WTC11 (cell line): ENCODE measurements at regions not wholly inside any gene's neighbourhood (a gene's known extent, or its start where the extent isn't known, plus 50 kb on each side); places are given as distances from the start of the nearest gene placed in this dataset.
A peak's percentile ranks its signal among the peaks of the same experiment; 100 is the strongest.
"Not testable (repeated sequence)": the region's sequence is repeated elsewhere in the genome, so short reads cannot be mapped to it uniquely, and the experiment has no call there.

Experiments
- ATAC-seq: fragments of 200-7000 bp; cut with Tn5 transposase; 2 replicates; pipeline ENCODE4 v1.10.0; 2021; ENCODE audit warnings: mild to moderate bottlenecking, moderate library complexity
- CTCF ChIA-PET: fragments of 300-600 bp; sonication (Branson Sonifier 250); formaldehyde crosslinking; loops from one replicate; lab custom pipeline; 2021; ENCODE audit warnings: antibody characterized with exemption; lab: Charles Lee
- POLR2A ChIA-PET: fragments of 350-600 bp; sonication (Branson Sonifier 250); formaldehyde crosslinking; loops from one replicate; lab custom pipeline; 2021; ENCODE audit warnings: antibody characterized with exemption; lab: Charles Lee
- DNase-seq: peaks from one replicate; pipeline ENCODE4 v3.0.0; 2021; ENCODE audit warnings: low spot score
- H3K27ac Mint-ChIP-seq: 2 replicates; pipeline ENCODE4 v1.8.0; 2021; ENCODE audit warnings: mixed read lengths
- H3K27me3 Mint-ChIP-seq: 2 replicates; pipeline ENCODE4 v1.8.0; 2021; ENCODE audit warnings: low read depth, mild to moderate bottlenecking, moderate library complexity, mixed read lengths
- H3K36me3 Mint-ChIP-seq: 2 replicates; pipeline ENCODE4 v1.8.0; 2021; ENCODE audit warnings: mixed read lengths
- H3K4me1 Mint-ChIP-seq: 2 replicates; pipeline ENCODE4 v1.8.0; 2022; ENCODE audit warnings: mixed read lengths
- H3K4me3 Mint-ChIP-seq: 2 replicates; pipeline ENCODE4 v1.8.0; 2021; ENCODE audit warnings: mild to moderate bottlenecking, moderate library complexity, mixed read lengths
- H3K9me3 Mint-ChIP-seq: 2 replicates; pipeline ENCODE4 v1.8.0; 2021; ENCODE audit warnings: mixed read lengths
- FOXK1 ChIP-seq: sonication (generic); formaldehyde crosslinking; IDR thresholded peaks from 2 replicates; pipeline ENCODE4 v1.8.0; 2022; ENCODE audit warnings: mild to moderate bottlenecking, moderate library complexity, missing genetic modification reagents
- GABPB1 ChIP-seq: sonication (generic); formaldehyde crosslinking; IDR thresholded peaks from 2 replicates; pipeline ENCODE4 v1.8.1; 2023; ENCODE audit warnings: mild to moderate bottlenecking, missing genetic modification reagents
- GRHL2 ChIP-seq: fragments of 250-450 bp; sonication (Bioruptor Pico); IDR thresholded peaks from 2 replicates; pipeline ENCODE4 v1.8.0; 2022; ENCODE audit warnings: mild to moderate bottlenecking, moderate library complexity; ENCODE audit not compliant: insufficient replicate concordance, severe bottlenecking
- NFATC4 ChIP-seq: fragments of 250-450 bp; sonication (Bioruptor Pico); IDR thresholded peaks from 2 replicates; pipeline ENCODE4 v1.9.0; 2021; ENCODE audit warnings: mild to moderate bottlenecking
- PRDM15 ChIP-seq: sonication (generic); formaldehyde crosslinking; IDR thresholded peaks from 2 replicates; pipeline ENCODE4 v1.8.0; 2022; ENCODE audit warnings: missing genetic modification reagents
- ZNF121 ChIP-seq: sonication (generic); formaldehyde crosslinking; IDR thresholded peaks from 2 replicates; pipeline ENCODE4 v1.8.0; 2023; ENCODE audit warnings: missing genetic modification reagents
- ZNF281 ChIP-seq: sonication (generic); formaldehyde crosslinking; IDR thresholded peaks from 2 replicates; pipeline ENCODE4 v1.8.0; 2023; ENCODE audit warnings: mild to moderate bottlenecking, missing genetic modification reagents
- ZNF317 ChIP-seq: sonication (generic); formaldehyde crosslinking; IDR thresholded peaks from 2 replicates; pipeline ENCODE4 v1.8.1; 2023; ENCODE audit warnings: low read depth, mild to moderate bottlenecking, moderate library complexity, missing genetic modification reagents, borderline replicate concordance
- ZSCAN18 ChIP-seq: fragments of 250-450 bp; sonication (Bioruptor Pico); IDR thresholded peaks from 2 replicates; pipeline ENCODE4 v2.1.2; 2022; ENCODE audit warnings: mild to moderate bottlenecking, moderate library complexity

GRCh38 chr2:42989283-42990081 is 197.1 kb upstream of the HAAO start:
- 0 out of 2 replicates have a peak, but pooled peaks have one; percentile 35 for TF ChIP-seq FOXK1
- TF ChIP-seq ZNF281 (CRISPR knock-in tag) = 0 out of 2 replicates have a peak, but pooled peaks have one; percentile 25
- DNase-seq = peak; percentile 66
- H3K27me3 Mint-ChIP-seq, H3K9me3 Mint-ChIP-seq, H3K36me3 Mint-ChIP-seq, POLR2A ChIA-PET, ATAC-seq: not testable (repeated sequence)
- Mint-ChIP-seq H3K27ac (peak overlapping the region; percentile 57), H3K4me1 (peaks cover 11% of the 10 kb centered on the region), H3K4me3 (peak overlapping the region; percentile 52)
- CTCF ChIA-PET = interaction anchor here (1.1 kb wide), 1 partner anchor 15 kb away, joined by 7 read pairs; no protein-coding TSS in a partner anchor

- DNase-seq, H3K9me3 Mint-ChIP-seq, H3K36me3 Mint-ChIP-seq, H3K27me3 Mint-ChIP-seq, CTCF ChIA-PET, H3K4me3 Mint-ChIP-seq, ATAC-seq, POLR2A ChIA-PET, H3K27ac Mint-ChIP-seq: not testable (repeated sequence)
- H3K4me1 Mint-ChIP-seq = peaks cover 11% of the 10 kb centered on the region
- TF ChIP-seq ZNF121 (CRISPR knock-in tag) = 0 out of 2 replicates have a peak, but pooled peaks have one; percentile 32
Observed at GRCh38 chr2:42988055-42988454, 195.7 kb upstream of the HAAO start.

- DNase-seq = no peak
- no peak for ATAC-seq
- ChIA-PET CTCF (interaction anchor here (1.1 to 1.2 kb wide), 2 partner anchors 32 to 200 kb away, joined by 3 read pairs; no protein-coding TSS in a partner anchor), POLR2A (no interaction called here)
- no peak overlapping the region for H3K4me3 Mint-ChIP-seq
- H3K36me3 Mint-ChIP-seq = peaks cover 4% of the 10 kb centered on the region
- no peak overlapping the region for H3K27ac Mint-ChIP-seq
- H3K27me3 Mint-ChIP-seq = peaks cover 3% of the 10 kb centered on the region; the same call in 1 of the 2 replicates
- H3K9me3 Mint-ChIP-seq = peaks cover 7% of the 10 kb centered on the region; the same call in 1 of the 2 replicates
- peak; percentile 51; the same call in 1 of the 2 replicates for TF ChIP-seq GABPB1 (CRISPR knock-in tag)
- TF ChIP-seq GRHL2 = no peak
- peaks cover 11% of the 10 kb centered on the region for H3K4me1 Mint-ChIP-seq
Observed at GRCh38 chr2:42987112-42987922, 194.9 kb upstream of the HAAO start.

GRCh38 chr2:42984617-42985016 is 192.2 kb upstream of the HAAO start:
- Mint-ChIP-seq H3K4me1 (peaks cover 4% of the 10 kb centered on the region), H3K27ac (no peak overlapping the region), H3K9me3 (peaks cover 7% of the 10 kb centered on the region; the same call in 1 of the 2 replicates), H3K27me3 (no peaks in the 10 kb centered on the region), H3K36me3 (peaks cover 4% of the 10 kb centered on the region), H3K4me3 (no peak overlapping the region)
- DNase-seq (no peak), ATAC-seq (no peak)
- TF ChIP-seq ZNF317 (CRISPR knock-in tag) (no peak), PRDM15 (CRISPR knock-in tag) (no peak), NFATC4 (CRISPR knock-in tag) (no peak), ZSCAN18 (no peak)
- POLR2A ChIA-PET = no interaction called here
- CTCF ChIA-PET = no interaction called here
